ENCODE measurements at regions not wholly inside any gene's neighbourhood (a gene's known extent, or its start where the extent isn't known, plus 50 kb on each side); places are given as distances from the start of the nearest gene placed in this dataset.
"Not testable (repeated sequence)": the region's sequence is repeated elsewhere in the genome, so short reads cannot be mapped to it uniquely, and the experiment has no call there.

GRCh38 chr1:67482733-67483482 is 52.7 kb upstream of the SERBP1 start:
- in situ Hi-C loops (cut with MboI; ENCODE audit: low sequenced_read_pairs), result no loop called here

DNA sequence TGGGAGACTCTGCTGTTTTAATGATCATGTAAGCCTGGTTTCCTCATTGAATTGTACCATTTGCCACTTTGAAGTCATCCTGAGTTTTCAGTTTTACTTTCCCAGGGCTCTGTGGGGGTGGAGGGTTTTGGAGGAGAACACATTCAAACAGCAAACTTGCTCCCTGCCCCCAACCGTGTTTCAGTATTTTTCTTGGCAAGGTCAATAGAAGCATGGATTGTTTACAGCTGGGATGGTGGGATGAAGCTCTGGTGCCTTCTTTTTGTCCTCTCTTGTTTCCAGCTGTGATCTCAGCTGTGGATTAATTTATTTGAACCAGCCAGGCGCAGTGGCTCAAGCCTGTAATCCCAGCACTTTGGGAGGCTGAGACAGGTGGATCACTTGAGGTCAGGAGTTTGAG is 54.3 kb upstream of the SERBP1 start:
- in situ Hi-C loops (cut with MboI; ENCODE audit: low sequenced_read_pairs), result no loop called here

DNA sequence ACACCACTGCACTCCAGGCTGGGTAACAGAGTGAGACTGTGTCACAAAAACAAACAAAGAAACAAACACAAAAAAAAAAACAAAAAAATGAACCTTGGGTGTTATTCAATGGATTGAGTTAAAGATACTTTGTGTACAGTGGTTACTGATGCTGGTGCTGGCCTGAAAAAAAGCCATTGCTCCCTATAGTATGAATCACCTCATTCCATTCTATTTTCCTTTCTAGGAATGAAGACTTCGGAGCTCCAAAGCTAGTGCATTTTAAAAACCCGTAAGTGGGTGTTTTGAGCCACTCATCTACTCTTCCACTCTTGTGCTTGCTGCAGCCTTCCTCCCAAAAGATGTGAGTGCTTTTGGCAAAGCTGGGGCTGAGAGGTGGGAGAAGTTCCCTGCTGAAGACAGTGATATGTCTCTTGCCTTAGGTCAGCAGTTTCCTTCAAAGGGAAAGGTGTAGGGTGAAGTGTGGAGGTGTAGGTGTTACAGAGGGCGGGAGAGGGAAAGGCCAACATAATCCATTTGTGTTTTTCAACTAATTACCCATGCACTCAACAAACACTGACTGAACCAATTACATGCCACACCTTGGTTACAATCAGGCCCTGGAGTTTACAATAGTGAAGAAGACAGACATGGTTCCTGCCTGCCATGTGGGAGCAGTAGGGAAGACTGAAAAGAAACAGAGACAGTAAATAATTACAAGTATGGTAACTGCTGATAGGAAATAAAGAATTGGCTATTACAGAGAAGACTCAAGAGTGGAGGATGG is 55.0 kb upstream of the SERBP1 start:
- in situ Hi-C loops (cut with MboI; ENCODE audit: low sequenced_read_pairs), result no loop called here

- in situ Hi-C loops (cut with MboI; ENCODE audit: low sequenced_read_pairs), result no loop called here
These were observed 59.4 kb upstream of the SERBP1 start for GRCh38 chr1:67489643-67490042.

- in situ Hi-C loops (cut with MboI; ENCODE audit: low sequenced_read_pairs), result no loop called here
These were observed 61.1 kb upstream of the SERBP1 start for GRCh38 chr1:67491280-67491679.

GRCh38 chr1:67493148-67493547 is 62.9 kb upstream of the SERBP1 start:
- in situ Hi-C loops (cut with MboI; ENCODE audit: low sequenced_read_pairs), result no loop called here

- in situ Hi-C loops (cut with MboI; ENCODE audit: low sequenced_read_pairs), result no loop called here
These were observed 65.1 kb upstream of the SERBP1 start for GRCh38 chr1:67495327-67495726.

GRCh38 chr1:67496329-67496728 is 66.1 kb upstream of the SERBP1 start:
- in situ Hi-C loops (cut with MboI; ENCODE audit: low sequenced_read_pairs), result no loop called here

GRCh38 chr1:67500413-67500959 is 70.3 kb upstream of the SERBP1 start:
- in situ Hi-C loops (cut with MboI; ENCODE audit: low sequenced_read_pairs), result no loop called here

- in situ Hi-C loops (cut with MboI; ENCODE audit: low sequenced_read_pairs), result no loop called here
These were observed 73.8 kb upstream of the SERBP1 start for GRCh38 chr1:67503974-67504373.

DNA sequence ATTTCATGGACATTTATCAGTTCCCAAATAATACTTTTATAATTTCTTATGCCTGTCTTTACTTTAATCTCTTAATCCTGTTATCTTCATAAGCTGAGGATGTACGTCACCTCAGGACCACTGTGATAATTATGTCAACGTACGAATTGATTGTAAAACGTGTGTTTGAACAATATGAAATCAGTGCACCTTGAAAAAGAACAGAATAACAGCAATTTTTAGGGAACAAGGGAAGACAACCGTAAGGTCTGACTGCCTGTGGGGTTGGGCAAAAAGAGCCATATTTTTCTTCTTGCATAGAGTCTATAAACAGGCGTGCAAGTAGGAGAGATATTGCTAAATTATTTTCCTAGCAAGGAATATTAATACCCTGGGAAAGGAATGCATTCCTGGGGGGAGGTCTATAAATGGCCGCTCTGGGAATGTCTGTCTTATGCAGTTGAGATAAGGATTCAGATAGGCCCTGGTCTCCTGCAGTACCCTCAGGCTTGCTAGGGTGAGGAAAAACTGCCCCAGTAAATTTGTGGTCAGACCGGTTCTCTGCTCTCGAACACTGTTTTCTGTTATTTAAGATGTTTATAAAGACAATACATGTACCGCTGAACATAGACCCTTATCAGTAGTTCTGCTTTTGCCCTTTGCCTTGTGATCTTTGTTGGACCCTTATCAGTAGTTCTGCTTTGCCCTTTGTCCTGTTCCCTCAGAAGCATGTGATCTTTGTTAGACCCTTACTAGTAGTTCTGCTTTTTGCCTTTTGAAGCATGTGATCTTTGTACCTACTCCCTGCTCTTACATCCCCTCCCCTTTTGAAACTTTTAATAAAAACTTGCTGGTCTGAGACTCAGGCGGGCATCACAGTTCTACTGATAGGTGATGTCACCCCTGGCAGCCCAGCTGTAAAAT is 83.4 kb upstream of the SERBP1 start:
- in situ Hi-C loops (cut with MboI; ENCODE audit: low sequenced_read_pairs), result not testable (repeated sequence)

GRCh38 chr1:67514300-67514699 is 84.1 kb upstream of the SERBP1 start:
- in situ Hi-C loops (cut with MboI; ENCODE audit: low sequenced_read_pairs), result no loop called here

DNA sequence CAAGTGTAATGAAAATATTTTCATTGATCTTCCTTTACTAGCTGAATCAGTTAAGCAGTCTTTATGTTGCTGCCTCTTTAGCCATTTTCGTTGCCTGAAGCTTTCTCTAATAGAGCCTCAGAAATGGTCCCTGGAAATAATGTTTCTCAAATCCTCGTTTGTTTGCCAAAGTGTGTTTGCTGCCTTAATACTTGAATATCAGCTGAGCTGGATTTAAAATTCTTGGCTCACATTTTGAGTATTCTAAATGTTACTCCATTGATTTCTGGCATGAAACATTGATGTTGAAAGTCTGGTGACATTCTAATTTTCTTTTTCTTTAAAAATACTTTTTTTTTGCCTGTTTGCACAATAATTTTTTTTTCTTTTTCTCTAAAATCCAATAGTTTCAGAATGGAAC is 84.6 kb upstream of the SERBP1 start:
- in situ Hi-C loops (cut with MboI; ENCODE audit: low sequenced_read_pairs), result no loop called here

DNA sequence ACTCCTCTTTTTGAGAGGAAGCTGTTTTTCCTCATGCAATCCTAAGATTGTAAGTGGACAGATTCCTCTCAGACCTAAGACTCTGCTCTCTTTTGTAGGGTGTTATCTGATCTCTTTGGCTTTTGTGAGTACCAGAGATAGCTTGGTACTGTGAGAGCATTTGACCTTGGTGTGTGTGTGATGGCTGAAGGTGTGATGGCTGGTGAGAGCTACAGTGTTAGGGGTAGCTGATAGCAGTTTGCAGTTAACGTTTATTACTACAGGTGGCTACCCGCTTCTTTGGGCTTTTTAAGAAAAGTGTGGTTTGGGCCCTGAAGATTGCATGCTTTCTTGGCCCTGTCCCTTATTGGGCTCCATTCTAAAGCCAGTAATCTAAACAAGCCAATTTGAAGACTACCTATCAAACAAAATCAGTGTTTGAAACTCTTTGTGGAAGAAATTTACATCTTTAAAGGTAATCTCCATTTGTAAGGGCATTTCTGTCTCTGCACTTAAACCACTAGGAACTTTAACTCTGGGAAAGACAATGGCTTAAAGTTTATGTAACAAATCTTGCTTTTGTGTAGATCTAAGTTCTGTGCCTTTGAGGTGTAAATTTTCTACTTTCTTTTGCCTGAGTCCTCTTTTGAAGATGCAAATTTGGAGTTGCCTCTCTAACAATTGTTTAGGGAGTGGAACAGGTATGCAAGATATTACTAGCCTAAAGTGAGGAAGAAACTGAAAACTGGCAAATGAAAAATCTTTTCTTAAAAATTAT is 85.3 kb upstream of the SERBP1 start:
- in situ Hi-C loops (cut with MboI; ENCODE audit: low sequenced_read_pairs), result no loop called here

- in situ Hi-C loops (cut with MboI; ENCODE audit: low sequenced_read_pairs), result no loop called here
These were observed 86.8 kb upstream of the SERBP1 start for GRCh38 chr1:67517046-67517445.

- in situ Hi-C loops (cut with MboI; ENCODE audit: low sequenced_read_pairs), result no loop called here
These were observed 91.8 kb upstream of the SERBP1 start for GRCh38 chr1:67522001-67522441.

GRCh38 chr1:67522793-67523192 is 92.6 kb upstream of the SERBP1 start:
- in situ Hi-C loops (cut with MboI; ENCODE audit: low sequenced_read_pairs), result no loop called here

DNA sequence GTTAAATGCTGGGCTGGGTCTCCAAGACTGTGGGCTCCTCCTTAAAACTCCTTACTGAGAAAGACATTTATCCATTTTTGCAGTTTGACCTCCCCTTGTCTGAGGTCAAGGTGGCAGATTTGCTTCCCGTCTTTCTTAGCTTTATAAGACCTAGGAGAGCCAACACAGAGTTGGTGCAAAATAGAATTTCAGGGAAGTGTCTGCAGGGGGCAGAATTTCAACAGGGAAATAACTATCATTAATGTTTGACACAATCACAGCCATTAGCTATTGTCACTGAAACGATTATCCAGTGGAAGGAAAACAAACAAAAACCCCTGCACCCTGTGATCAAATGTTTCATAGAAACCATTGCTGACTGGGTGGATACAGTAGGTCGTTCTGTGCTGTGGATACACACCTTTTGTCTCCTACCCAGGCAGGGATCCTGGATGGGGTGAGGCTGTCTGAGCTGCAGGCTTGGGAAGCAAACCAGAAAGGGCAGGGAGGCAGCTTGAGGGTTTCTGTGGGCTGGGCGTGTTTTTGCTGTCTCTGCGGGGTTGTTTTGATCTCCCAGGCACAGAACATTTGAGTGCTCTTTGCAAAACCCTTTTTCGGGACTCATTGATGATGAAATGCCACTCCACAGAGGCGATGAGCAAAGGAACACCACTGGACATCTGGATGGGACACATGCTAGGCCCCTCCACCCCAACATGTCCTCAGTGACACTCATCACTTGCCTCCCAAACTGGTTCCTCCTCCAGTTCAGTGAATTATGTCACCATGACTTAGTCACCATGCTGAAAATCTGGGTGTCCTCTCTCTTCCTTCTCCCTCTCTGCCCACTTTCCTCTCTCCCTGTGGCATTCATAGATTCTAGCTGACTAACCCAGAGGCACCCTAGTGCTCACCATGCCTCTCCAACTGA is 94.2 kb upstream of the SERBP1 start:
- in situ Hi-C loops (cut with MboI; ENCODE audit: low sequenced_read_pairs), result no loop called here

DNA sequence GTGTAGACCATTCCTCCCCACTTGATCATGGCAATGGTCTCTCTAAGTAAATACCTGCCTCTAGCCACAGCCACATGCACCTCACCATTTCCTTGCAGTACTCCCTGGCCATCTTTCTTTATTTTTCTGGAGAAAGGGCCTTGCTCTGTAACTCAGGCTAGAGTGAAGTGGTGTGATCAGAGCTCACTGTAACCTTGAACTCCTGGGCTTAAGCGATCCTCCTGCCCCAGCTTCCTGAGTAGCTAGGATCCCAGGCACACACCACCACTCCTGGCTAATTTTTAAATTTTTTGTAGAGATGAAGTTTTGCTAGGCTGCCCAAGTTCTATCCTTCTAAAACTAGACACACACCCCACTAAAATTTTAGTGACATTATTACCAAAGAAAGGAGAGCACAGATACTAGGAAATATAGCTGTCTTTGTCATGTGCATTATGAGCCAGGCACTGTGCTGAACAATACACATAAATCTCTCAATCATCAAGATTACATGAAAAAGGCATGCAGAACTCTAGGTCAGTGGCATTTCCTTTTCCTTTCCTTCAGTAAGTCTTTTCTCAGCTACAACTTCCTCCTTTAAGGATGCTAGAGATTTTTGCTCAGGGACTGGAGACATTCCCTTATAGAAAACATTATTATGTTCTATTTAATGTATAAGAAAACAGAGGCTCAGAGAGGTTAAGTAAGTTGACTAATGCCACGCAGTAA is 95.0 kb upstream of the SERBP1 start:
- in situ Hi-C loops (cut with MboI; ENCODE audit: low sequenced_read_pairs), result no loop called here
